HFFc6 (cell line): ENCODE measurements at regions not wholly inside any gene's neighbourhood (a gene's known extent, or its start where the extent isn't known, plus 50 kb on each side); places are given as distances from the start of the nearest gene placed in this dataset.

ENCODE experiments used
- DNase-seq: peaks from one replicate; pipeline ENCODE4 v3.0.0-alpha.2; 2018
- H3K27ac Mint-ChIP-seq: 2 replicates; pipeline ENCODE4 v1.8.0; 2020; ENCODE audit warnings: mild to moderate bottlenecking, mixed read lengths
- H3K27me3 Mint-ChIP-seq: 2 replicates; pipeline ENCODE4 v1.8.0; 2021; ENCODE audit warnings: mild to moderate bottlenecking, moderate library complexity, mixed read lengths; ENCODE audit not compliant: insufficient read depth
- H3K36me3 Mint-ChIP-seq: 2 replicates; pipeline ENCODE4 v1.8.0; 2021; ENCODE audit warnings: low read depth, mixed read lengths
- H3K4me1 Mint-ChIP-seq: 2 replicates; pipeline ENCODE4 v1.8.0; 2020; ENCODE audit warnings: low read depth, mixed read lengths
- H3K4me3 Mint-ChIP-seq: 2 replicates; pipeline ENCODE4 v1.8.0; 2020; ENCODE audit warnings: mild to moderate bottlenecking, moderate library complexity, mixed read lengths
- H3K9me3 Mint-ChIP-seq: 2 replicates; pipeline ENCODE4 v1.8.0; 2020; ENCODE audit warnings: mild to moderate bottlenecking, mixed read lengths
- TF ChIP-seq, protein P1 (sequence below): fragments of 200-600 bp; sonication (generic); IDR thresholded peaks from 2 replicates; pipeline ENCODE4 v1.5.0; 2021; ENCODE audit warnings: antibody characterized with exemption, mild to moderate bottlenecking

DNA sequence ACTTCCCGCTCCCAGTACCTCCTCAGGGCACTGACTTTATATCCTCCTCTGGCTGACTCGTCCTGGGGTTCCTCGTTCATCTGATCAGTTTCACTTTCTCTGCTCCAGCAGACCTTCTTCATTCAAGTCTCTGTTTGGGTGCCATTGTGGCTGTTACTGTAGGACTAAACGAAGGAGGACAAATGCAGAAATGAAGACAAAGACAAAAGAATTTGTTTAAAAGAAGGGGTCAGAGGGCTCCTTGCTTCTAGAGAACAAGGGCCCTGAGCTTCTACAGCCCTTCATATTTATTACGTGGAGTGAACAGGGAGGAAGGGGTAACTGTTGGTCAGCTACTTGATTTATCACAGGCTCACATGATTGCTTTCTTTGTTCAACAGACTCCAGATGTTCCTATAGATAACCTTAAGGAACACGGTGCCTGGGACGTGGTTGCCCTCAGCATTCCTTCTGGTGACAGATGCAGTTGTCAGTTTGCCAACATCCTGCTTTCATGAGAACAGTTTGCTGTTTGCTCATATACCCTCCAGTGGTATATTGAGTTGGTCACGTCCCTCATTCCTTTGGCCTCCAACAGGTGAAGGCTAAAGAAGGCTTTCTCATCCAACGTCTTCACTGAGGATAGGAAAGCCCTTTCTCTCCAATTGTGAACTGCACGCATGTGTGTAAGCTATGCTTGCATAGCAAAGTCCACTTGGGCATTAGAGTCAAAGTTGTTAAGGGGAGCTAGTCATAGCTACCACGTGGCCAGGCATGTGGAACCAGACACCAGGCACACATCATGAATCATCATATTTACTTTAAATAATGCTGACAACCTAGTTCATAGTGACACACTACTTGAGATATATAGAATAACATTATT lies 69.1 kb upstream of the BTN3A2 start:
- peak overlapping the region; percentile 83 for H3K27ac Mint-ChIP-seq
- H3K4me3 Mint-ChIP-seq, result peak overlapping the region; percentile 81
- TF ChIP-seq, protein P1, sequence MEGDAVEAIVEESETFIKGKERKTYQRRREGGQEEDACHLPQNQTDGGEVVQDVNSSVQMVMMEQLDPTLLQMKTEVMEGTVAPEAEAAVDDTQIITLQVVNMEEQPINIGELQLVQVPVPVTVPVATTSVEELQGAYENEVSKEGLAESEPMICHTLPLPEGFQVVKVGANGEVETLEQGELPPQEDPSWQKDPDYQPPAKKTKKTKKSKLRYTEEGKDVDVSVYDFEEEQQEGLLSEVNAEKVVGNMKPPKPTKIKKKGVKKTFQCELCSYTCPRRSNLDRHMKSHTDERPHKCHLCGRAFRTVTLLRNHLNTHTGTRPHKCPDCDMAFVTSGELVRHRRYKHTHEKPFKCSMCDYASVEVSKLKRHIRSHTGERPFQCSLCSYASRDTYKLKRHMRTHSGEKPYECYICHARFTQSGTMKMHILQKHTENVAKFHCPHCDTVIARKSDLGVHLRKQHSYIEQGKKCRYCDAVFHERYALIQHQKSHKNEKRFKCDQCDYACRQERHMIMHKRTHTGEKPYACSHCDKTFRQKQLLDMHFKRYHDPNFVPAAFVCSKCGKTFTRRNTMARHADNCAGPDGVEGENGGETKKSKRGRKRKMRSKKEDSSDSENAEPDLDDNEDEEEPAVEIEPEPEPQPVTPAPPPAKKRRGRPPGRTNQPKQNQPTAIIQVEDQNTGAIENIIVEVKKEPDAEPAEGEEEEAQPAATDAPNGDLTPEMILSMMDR, result no peak
- H3K36me3 Mint-ChIP-seq, result peaks cover 6% of the 10 kb centered on the region; the same call in 1 of the 2 replicates
- H3K9me3 Mint-ChIP-seq, result peaks cover 9% of the 10 kb centered on the region
- H3K27me3 Mint-ChIP-seq, result no peaks in the 10 kb centered on the region; the same call in 1 of the 2 replicates
- H3K4me1 Mint-ChIP-seq, result peaks cover 33% of the 10 kb centered on the region
- peak; percentile 79 for DNase-seq

DNA sequence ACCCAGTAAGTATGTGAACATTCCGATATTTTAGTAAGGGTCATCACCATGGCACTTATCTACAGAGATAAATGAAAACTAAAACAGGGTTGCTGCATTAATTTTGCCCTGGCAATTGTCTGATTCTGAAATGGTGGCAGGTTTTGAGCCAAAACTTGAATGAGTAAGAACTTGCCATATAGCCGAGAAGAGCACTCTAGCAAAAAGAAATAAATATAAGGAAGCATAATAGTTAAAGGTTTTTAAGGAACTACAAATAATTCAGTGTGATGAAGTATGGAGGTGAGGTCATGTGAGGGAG lies 68.5 kb upstream of the BTN3A2 start:
- no peaks in the 10 kb centered on the region; the same call in 1 of the 2 replicates for H3K27me3 Mint-ChIP-seq
- H3K9me3 Mint-ChIP-seq, result peaks cover 9% of the 10 kb centered on the region
- peak overlapping the region; percentile 83 for H3K27ac Mint-ChIP-seq
- no peak for DNase-seq
- peaks cover 6% of the 10 kb centered on the region; the same call in 1 of the 2 replicates for H3K36me3 Mint-ChIP-seq
- TF ChIP-seq, protein P1, result no peak
- H3K4me3 Mint-ChIP-seq, result peak overlapping the region; percentile 14; the same call in 1 of the 2 replicates
- peaks cover 33% of the 10 kb centered on the region for H3K4me1 Mint-ChIP-seq

DNA sequence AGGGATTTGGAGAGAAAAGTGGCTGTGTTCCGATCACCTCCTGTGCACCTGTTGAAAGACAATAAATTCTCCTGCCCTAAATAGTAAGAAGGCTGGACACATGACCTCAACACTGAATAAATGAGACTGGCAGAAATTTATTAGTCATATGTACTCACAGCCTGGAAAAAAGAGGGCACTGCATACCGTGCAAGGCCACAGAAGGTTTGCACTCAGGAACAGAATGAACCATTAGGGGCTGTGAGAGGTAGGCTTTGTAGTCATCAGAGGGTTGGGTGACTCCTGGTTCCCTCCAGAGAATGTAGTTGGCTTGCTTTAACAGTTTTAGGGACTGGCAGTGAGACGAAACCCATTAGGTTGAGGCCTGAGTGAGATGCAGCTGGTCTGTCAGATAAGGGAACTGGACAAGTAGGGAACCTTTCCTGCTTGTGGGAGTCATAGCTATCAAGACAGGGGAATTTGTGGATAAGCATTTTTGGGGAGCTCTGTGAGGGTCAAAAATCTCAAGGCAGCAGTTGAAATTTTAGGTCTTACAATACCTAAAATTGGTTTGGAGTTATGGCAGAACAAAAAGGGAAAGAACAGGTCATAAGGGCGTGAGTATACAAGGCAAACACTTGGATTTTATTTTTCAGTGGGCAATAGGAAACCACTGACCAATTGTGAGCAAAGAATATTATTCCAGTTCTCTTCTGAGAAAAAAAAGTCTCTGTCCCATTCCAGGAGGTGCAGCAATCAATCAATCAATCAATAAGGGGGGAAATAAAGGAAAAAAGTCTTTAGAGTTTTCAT lies 67.9 kb upstream of the BTN3A2 start:
- H3K27ac Mint-ChIP-seq, result peak overlapping the region; percentile 83

DNA sequence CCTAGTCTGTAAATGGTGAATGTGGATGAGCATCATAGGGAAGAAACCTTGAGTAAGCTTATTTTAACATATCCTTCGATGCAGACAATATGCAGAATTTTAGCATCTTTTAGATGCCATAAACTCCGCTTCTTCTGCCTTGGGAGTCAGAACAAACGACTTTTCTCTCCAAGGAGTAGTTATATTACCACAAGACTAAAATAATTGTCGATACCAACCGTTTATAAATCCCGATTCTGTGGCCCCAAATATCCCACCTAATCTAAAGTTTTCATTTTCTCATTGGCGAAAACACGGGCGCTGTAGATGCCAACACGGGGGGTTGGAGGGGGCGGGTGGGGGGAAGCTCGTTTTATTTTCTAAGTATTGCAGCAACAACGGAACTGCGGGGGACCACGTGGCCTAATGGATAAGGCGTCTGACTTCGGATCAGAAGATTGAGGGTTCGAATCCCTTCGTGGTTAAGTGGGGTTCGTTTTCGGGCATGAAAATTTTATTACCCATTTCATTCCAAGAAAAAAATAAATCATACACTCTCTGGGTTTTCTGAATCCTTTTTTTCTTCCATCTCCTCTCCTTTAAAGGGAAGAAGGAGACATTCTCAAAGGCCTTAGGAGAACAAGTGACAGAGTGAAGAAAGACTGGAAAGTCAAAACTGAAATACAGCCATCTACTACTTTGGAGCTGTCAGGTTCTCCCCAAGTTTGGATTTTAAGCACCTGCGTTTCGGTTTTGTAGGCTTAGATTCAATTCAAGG lies 65.5 kb upstream of the BTN3A2 start:
- peak; percentile 48 for DNase-seq
- Mint-ChIP-seq H3K4me3 (peak overlapping the region; percentile 37; the same call in 1 of the 2 replicates), H3K9me3 (peaks cover 9% of the 10 kb centered on the region)

More for the DNA sequence above, 67.9 kb upstream of the BTN3A2 start:
- H3K4me3 Mint-ChIP-seq, result peak overlapping the region; percentile 14; the same call in 1 of the 2 replicates
- DNase-seq, result peak; percentile 55
- TF ChIP-seq, protein P1, result no peak
- H3K36me3 Mint-ChIP-seq, result peaks cover 6% of the 10 kb centered on the region; the same call in 1 of the 2 replicates
- no peaks in the 10 kb centered on the region; the same call in 1 of the 2 replicates for H3K27me3 Mint-ChIP-seq
- H3K9me3 Mint-ChIP-seq, result peaks cover 9% of the 10 kb centered on the region
- H3K4me1 Mint-ChIP-seq, result peaks cover 33% of the 10 kb centered on the region

DNA sequence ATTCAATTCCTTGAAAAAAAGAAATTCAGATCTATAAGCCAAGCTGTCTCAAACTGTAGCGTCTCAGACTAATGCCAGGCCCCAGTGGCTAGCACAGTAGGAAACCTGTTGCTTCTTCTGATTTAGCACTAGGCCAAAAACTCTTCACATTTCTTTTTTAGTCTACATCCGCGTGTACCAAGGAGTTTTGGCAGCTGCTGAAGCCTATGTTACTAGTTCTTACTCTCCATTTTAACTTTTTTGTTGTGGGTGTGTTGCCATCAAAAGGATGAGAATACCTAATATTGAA lies 65.0 kb upstream of the BTN3A2 start:
- no peak for DNase-seq
- Mint-ChIP-seq H3K9me3 (peaks cover 9% of the 10 kb centered on the region), H3K36me3 (peaks cover 6% of the 10 kb centered on the region; the same call in 1 of the 2 replicates), H3K27ac (no peak overlapping the region), H3K4me1 (peaks cover 43% of the 10 kb centered on the region), H3K27me3 (peaks cover 1% of the 10 kb centered on the region; the same call in 1 of the 2 replicates), H3K4me3 (no peak overlapping the region)
- TF ChIP-seq, protein P1, result no peak

More for the DNA sequence above, 65.5 kb upstream of the BTN3A2 start:
- H3K27me3 Mint-ChIP-seq, result no peaks in the 10 kb centered on the region
- peaks cover 38% of the 10 kb centered on the region for H3K4me1 Mint-ChIP-seq
- no peak overlapping the region for H3K27ac Mint-ChIP-seq
- H3K36me3 Mint-ChIP-seq, result peaks cover 6% of the 10 kb centered on the region; the same call in 1 of the 2 replicates
- TF ChIP-seq, protein P1, result no peak
